NT2/D1 (cell line): ENCODE measurements at regions not wholly inside any gene's neighbourhood (a gene's known extent, or its start where the extent isn't known, plus 50 kb on each side); places are given as distances from the start of the nearest gene placed in this dataset.

Experiments used
- DNase-seq: peaks from one replicate; pipeline ENCODE4 v3.0.0-alpha.2; 2011; ENCODE audit warnings: low read depth, low spot score
- H3K27me3 ChIP-seq: 2 replicates; pipeline ENCODE4 v1.6.0; 2011; ENCODE audit warnings: mild to moderate bottlenecking; ENCODE audit not compliant: insufficient read length, insufficient read depth
- H3K36me3 ChIP-seq: 2 replicates; pipeline ENCODE4 v1.6.1; 2011; ENCODE audit warnings: mild to moderate bottlenecking, low read length, mixed read lengths; ENCODE audit not compliant: insufficient read depth, insufficient read length
- H3K4me1 ChIP-seq: 2 replicates; pipeline ENCODE4 v1.5.1; 2011; ENCODE audit not compliant: insufficient read depth, insufficient read length
- H3K4me3 ChIP-seq: 2 replicates; pipeline ENCODE4 v1.5.1; 2011; ENCODE audit warnings: low read depth; ENCODE audit not compliant: insufficient read length
- H3K9ac ChIP-seq: 2 replicates; pipeline ENCODE4 v1.6.0; 2011; ENCODE audit warnings: low read depth; ENCODE audit not compliant: insufficient read length
- H3K9me3 ChIP-seq: 2 replicates; pipeline ENCODE4 v1.5.1; 2011; ENCODE audit warnings: mild to moderate bottlenecking, low read length; ENCODE audit not compliant: insufficient read depth
- SUZ12 ChIP-seq: IDR thresholded peaks from 2 replicates; pipeline ENCODE4 v1.6.1; 2011; ENCODE audit not compliant: insufficient read length, insufficient read depth; ENCODE audit errors: extremely low read depth
- YY1 ChIP-seq: IDR thresholded peaks from 2 replicates; pipeline ENCODE4 v1.6.1; 2011; ENCODE audit not compliant: insufficient read length, insufficient read depth
- ZNF274 ChIP-seq: IDR thresholded peaks from 2 replicates; pipeline ENCODE4 v1.6.1; 2011; ENCODE audit warnings: mild to moderate bottlenecking, low read depth, low read length

DNA sequence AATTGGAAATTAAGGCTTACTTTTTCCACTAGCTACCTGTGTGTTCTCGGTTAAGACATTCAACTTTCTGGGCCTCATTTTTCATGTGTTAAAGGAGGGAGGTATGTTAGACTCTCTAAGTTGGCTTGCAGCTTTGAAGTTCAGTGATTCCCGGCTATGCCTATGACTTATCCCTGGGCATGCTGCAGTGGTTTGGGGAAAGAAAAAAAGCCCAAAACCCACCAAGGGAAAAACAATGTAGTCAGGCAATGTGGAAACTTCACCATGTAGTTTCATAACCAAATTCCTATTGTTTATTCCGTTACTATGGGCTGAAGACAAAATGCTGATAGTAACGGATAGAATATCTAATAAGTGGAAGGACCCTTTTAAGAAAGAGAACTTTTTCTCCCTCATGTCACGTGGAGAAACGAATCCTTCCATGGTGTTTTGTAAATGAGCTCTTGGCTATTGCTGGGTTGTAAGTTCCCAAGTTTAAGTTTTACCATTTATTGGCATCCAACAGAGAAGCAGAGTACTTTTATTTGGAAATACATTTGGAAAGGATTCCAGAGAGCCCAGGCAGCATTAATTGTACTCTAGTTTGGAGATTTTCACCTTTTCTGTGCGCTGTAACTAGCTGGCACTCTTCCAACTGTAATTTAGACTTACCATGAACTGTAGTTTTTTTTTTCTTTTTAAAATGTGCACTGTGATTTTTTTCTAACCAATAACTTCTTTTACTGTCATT lies 84.9 kb upstream of the MPDZ start:
- H3K9ac ChIP-seq, result no peak overlapping the region
- no peak for TF ChIP-seq SUZ12
- no peak for TF ChIP-seq ZNF274
- TF ChIP-seq YY1, result no peak
- no peaks in the 10 kb centered on the region for H3K9me3 ChIP-seq
- no peak for DNase-seq
- no peaks in the 10 kb centered on the region for H3K36me3 ChIP-seq
- no peaks in the 10 kb centered on the region for H3K4me1 ChIP-seq
- H3K4me3 ChIP-seq, result no peak overlapping the region
- no peaks in the 10 kb centered on the region for H3K27me3 ChIP-seq

DNA sequence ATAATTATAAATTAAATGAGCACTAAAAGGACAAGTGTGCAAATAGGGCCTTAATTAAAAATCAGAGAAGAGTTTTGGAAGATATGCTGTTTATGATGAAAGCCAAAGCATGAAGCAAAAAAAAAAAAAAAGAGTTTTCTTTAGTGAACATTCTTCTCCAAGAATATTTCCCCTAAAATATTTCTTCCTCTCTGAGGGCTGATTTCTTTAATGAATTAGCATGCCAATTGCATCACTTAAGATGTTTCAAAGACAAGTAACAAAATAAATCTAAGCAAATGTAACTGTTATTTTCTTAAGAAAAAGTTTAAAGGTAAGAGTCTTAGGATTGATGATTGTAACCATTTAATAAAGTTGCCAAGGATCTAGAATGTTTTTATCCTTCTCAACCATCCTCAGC lies 81.6 kb upstream of the MPDZ start:
- Histone ChIP-seq H3K36me3 (no peaks in the 10 kb centered on the region), H3K4me3 (no peak overlapping the region), H3K9ac (no peak overlapping the region), H3K27me3 (no peaks in the 10 kb centered on the region), H3K4me1 (no peaks in the 10 kb centered on the region), H3K9me3 (no peaks in the 10 kb centered on the region)
- no peak for DNase-seq
- TF ChIP-seq ZNF274, result no peak
- no peak for TF ChIP-seq SUZ12
- TF ChIP-seq YY1, result no peak

DNA sequence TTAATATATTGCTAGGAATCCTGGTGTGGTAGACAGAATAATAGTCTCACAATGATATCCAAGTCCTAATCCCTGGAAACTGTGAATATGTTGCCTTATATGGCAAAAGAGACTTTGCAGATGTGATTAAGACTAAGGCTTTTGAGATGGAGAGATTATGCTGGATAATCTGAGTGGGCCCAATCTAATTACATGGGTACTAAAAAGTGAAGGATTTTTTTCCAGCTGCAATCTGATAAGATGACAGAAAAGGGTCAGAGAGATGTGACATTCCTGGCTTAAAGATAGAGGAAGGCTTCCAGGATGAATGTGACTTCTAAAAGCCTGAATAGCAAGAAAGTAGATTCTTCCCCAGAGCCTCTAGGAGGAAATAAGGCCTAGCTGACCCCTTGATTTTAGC lies 80.7 kb upstream of the MPDZ start:
- Histone ChIP-seq H3K9ac (no peak overlapping the region), H3K4me1 (no peaks in the 10 kb centered on the region), H3K4me3 (no peak overlapping the region), H3K36me3 (no peaks in the 10 kb centered on the region), H3K27me3 (no peaks in the 10 kb centered on the region), H3K9me3 (no peaks in the 10 kb centered on the region)
- TF ChIP-seq ZNF274 (no peak), SUZ12 (no peak), YY1 (no peak)
- DNase-seq, result no peak

DNA sequence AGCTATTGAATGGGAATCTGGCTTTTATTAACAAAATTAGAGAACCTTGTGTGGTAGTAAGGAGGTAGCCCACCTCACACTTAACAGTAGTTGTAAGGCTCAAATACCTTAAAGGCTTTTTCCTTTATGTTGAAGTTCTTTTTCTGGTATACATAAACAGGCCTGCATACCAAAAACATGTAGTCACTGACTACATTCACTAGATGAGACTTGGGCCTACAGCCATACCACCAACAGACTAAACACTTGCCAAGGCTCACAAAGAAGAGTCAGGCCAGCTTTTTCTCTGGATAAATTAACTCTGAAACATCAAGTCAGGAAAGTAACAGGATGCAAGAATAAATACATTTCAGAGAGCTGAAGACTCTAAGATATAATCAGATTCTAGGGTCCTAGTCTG lies 78.6 kb upstream of the MPDZ start:
- Histone ChIP-seq H3K27me3 (no peaks in the 10 kb centered on the region), H3K4me1 (no peaks in the 10 kb centered on the region), H3K36me3 (no peaks in the 10 kb centered on the region), H3K9me3 (no peaks in the 10 kb centered on the region), H3K9ac (no peak overlapping the region), H3K4me3 (no peak overlapping the region)
- no peak for TF ChIP-seq ZNF274
- TF ChIP-seq SUZ12, result no peak
- no peak for TF ChIP-seq YY1
- DNase-seq, result no peak

DNA sequence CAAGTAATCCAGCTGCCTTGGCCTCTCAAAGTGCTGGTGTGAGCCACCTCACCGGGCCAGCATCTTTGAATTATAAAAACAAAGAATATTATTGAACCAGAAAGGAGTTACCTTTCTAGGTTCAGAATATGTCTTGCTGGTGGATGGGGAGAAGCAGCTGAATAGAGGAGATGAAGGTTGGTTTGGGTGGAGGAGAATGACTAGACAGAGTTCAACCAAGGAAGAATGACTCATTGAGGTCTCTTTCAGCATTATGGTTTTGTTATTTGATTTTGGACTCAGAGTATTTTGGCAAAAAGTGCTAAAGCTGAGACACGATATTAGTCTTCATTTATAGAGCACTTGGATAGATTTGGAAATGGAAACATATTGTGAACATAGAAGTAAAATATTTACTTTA lies 75.2 kb upstream of the MPDZ start:
- TF ChIP-seq ZNF274, result no peak
- DNase-seq, result no peak

DNA sequence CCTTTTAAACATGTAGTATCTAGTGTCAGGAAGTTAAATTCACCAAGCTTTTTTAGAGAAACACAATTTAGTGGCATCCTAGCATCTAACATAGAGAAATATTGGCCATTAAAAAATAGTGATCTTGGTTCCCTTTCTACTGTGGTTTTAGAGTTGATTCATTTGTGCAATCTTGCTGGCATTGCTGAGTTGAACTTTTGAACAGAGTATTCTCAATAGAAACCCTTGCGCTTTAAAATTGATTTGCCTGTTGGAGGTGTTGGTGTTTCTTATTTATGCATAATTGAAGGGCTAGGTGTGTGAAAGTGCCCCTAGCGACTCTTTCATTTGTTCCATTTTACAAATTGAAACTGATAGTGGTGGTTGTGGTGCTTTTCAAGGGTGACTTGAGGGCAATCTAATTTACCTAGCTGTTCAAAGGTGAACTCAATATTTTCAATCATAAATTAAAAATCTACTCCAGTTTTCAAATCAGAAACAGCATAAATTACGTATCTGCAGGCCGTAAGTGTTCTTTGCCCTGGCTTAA lies 73.0 kb upstream of the MPDZ start:
- TF ChIP-seq YY1 (no peak), ZNF274 (no peak), SUZ12 (no peak)
- no peak for DNase-seq
- H3K9me3 ChIP-seq, result no peaks in the 10 kb centered on the region
- no peaks in the 10 kb centered on the region for H3K4me1 ChIP-seq
- H3K4me3 ChIP-seq, result no peak overlapping the region
- H3K36me3 ChIP-seq, result no peaks in the 10 kb centered on the region
- H3K27me3 ChIP-seq, result no peaks in the 10 kb centered on the region
- H3K9ac ChIP-seq, result no peak overlapping the region

More for the DNA sequence above, 75.2 kb upstream of the MPDZ start:
- Histone ChIP-seq H3K4me1 (no peaks in the 10 kb centered on the region), H3K4me3 (no peak overlapping the region), H3K9ac (no peak overlapping the region), H3K9me3 (no peaks in the 10 kb centered on the region), H3K27me3 (no peaks in the 10 kb centered on the region), H3K36me3 (no peaks in the 10 kb centered on the region)

DNA sequence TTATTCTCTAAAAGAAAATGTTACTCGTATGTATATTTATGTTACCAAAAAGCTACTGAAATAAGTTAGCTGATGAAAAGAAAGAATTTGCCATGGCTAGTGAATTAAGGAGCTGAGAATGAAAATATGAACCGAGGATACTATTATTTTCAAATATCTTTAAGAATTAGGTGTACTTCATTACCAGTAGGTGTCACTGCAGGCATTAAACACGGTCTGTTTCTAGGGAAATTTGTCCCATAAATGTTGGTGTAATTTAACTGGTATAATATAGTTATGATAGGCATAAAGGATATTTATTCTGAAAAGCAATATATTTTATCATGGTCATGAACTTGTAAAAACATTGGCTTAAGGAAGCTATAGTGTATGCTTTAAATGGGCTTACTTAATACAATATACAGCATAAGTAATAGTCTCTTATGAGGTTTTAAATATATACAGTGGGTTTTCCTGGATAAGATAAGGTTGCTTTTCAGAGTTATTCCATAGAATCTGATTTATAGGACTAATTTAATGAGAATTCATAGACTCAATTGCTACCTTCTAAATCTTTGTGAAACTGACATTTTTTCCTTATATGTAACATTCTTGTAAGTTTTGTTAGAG lies 72.4 kb upstream of the MPDZ start:
- Histone ChIP-seq H3K4me1 (no peaks in the 10 kb centered on the region), H3K36me3 (no peaks in the 10 kb centered on the region), H3K27me3 (no peaks in the 10 kb centered on the region), H3K9me3 (no peaks in the 10 kb centered on the region), H3K9ac (no peak overlapping the region), H3K4me3 (no peak overlapping the region)
- TF ChIP-seq SUZ12, result no peak
- no peak for TF ChIP-seq ZNF274
- DNase-seq, result no peak
